ENCODE measurements at regions not wholly inside any gene's neighbourhood (a gene's known extent, or its start where the extent isn't known, plus 50 kb on each side); places are given as distances from the start of the nearest gene placed in this dataset.

DNA sequence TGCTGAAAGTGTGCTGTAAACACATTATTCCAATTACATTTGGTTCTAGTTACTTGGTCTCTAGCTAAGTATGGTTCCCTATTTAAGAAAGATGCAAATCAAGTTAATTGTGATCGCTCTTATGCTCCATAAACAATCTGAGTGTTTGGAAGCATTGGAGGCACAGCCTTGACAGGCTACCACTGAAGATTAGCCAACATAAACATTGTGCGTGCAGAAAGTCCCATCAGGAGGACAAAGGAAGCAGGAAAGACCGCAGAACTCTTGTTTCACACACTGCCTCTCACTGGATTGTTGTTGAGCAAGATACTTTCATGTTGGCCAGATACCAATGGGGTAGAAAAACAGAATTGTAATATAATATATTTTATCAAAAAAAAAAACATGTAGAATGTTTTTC lies 814.4 kb downstream of the EFNB2 start:
- no peak for TF ChIP-seq CTCF (IDR thresholded peaks at IDR 0.05; ENCODE audit: control insufficient read depth, insufficient read depth, low read depth, low read length, missing control alignments)
- no peak for DNase-seq (ENCODE audit: low read depth)
- no peak overlapping the region for H3K4me3 ChIP-seq (ENCODE audit: control insufficient read depth, low read depth, low read length)

GRCh38 chr13:105719859-105720258 lies 815.6 kb downstream of the EFNB2 start:
- TF ChIP-seq CTCF (IDR thresholded peaks at IDR 0.05; ENCODE audit: control insufficient read depth, insufficient read depth, low read depth, low read length, missing control alignments), result no peak
- H3K4me3 ChIP-seq (ENCODE audit: control insufficient read depth, low read depth, low read length), result no peak overlapping the region
- no peak for DNase-seq (ENCODE audit: low read depth)

DNA sequence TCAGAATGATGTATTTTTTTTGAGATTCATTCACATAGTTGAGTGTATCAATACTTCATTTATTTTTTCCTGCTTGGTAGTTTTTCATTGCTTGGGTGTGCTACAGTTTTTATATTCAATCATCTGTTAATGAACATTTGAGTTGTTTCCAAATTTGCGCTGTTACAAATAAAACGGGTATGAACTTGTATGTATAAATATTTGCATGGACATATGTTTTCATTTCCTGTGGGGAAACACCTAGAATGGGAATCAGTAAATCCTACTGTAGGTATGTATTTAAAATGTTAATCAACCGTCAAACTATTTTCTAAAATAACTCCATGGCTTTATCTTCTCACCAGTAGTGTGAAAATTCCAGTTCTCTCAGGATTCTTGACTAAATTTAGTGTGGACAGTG lies 826.3 kb downstream of the EFNB2 start:
- no peak for TF ChIP-seq CTCF (IDR thresholded peaks at IDR 0.05; ENCODE audit: control insufficient read depth, insufficient read depth, low read depth, low read length, missing control alignments)
- DNase-seq (ENCODE audit: low read depth), result no peak
- H3K4me3 ChIP-seq (ENCODE audit: control insufficient read depth, low read depth, low read length), result no peak overlapping the region

- no peak for DNase-seq (ENCODE audit: low read depth)
- no peak for TF ChIP-seq CTCF (IDR thresholded peaks at IDR 0.05; ENCODE audit: control insufficient read depth, insufficient read depth, low read depth, low read length, missing control alignments)
- no peak overlapping the region for H3K4me3 ChIP-seq (ENCODE audit: control insufficient read depth, low read depth, low read length)
Measured at GRCh38 chr13:105703843-105704242, 831.6 kb downstream of the EFNB2 start.

DNA sequence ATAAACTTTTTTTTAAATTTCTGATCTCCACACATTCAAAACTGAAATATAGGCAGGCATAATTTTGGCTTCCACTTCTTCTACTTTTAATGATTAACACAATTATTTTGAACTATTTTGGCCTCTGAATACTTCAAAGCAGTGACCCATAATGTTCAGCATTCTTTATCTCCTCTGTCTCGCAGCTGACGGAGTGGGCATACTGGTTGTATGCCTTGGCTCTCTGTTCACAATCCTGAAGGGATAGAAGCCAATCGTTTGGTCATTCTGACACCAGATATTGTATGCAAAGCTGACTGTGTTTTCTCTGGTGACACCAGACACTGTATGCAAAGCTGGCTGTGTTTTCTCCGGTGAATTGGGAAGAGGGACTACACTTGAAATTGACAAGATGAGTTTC lies 833.0 kb downstream of the EFNB2 start:
- no peak for TF ChIP-seq CTCF (IDR thresholded peaks at IDR 0.05; ENCODE audit: control insufficient read depth, insufficient read depth, low read depth, low read length, missing control alignments)
- no peak for DNase-seq (ENCODE audit: low read depth)
- no peak overlapping the region for H3K4me3 ChIP-seq (ENCODE audit: control insufficient read depth, low read depth, low read length)

GRCh38 chr13:105692769-105693168 lies 842.7 kb downstream of the EFNB2 start:
- no peak overlapping the region for H3K4me3 ChIP-seq (ENCODE audit: control insufficient read depth, low read depth, low read length)
- no peak for TF ChIP-seq CTCF (IDR thresholded peaks at IDR 0.05; ENCODE audit: control insufficient read depth, insufficient read depth, low read depth, low read length, missing control alignments)
- DNase-seq (ENCODE audit: low read depth), result no peak

DNA sequence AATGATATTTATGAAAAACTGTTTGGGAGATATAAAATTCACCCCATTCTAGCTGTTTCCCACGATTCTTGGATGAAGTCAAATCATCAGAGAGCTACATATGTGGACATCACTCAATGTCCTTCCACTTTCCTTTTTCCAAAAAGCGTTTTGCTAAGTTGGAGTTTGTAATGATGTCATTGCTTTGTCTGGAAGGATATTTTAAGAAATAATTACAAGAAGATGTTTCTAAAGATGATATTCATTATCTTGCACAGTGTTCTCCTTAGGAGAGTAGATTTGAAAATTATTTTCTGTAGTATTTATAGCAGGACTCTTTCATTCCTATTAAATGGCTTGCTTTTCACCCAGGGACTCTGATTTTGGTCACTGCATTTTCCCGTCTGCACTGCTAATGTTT lies 851.2 kb downstream of the EFNB2 start:
- TF ChIP-seq CTCF (IDR thresholded peaks at IDR 0.05; ENCODE audit: control insufficient read depth, insufficient read depth, low read depth, low read length, missing control alignments), result no peak
- H3K4me3 ChIP-seq (ENCODE audit: control insufficient read depth, low read depth, low read length), result no peak overlapping the region
- no peak for DNase-seq (ENCODE audit: low read depth)

All from AG09309 (cell line).